IMR-90 (cell line): ENCODE measurements at regions not wholly inside any gene's neighbourhood (a gene's known extent, or its start where the extent isn't known, plus 50 kb on each side); places are given as distances from the start of the nearest gene placed in this dataset.

Experiments
- BHLHE40 ChIP-seq: fragments of 150-350 bp; IDR thresholded peaks from 2 replicates; pipeline ENCODE4 v1.6.1; 2016; ENCODE audit warnings: mild to moderate bottlenecking, low read depth, low read length
- CEBPB ChIP-seq: IDR thresholded peaks from 2 replicates; pipeline ENCODE4 v1.6.1; 2012; ENCODE audit warnings: low read depth, low read length, improper control_type of control experiment
- MAZ ChIP-seq: IDR thresholded peaks from 2 replicates; pipeline ENCODE4 v1.6.1; 2012; ENCODE audit warnings: low read depth, mild to moderate bottlenecking, low read length, improper control_type of control experiment, moderate library complexity, borderline replicate concordance
- MXI1 ChIP-seq: IDR thresholded peaks from 2 replicates; pipeline ENCODE4 v1.6.1; 2012; ENCODE audit warnings: low read depth, mild to moderate bottlenecking, low read length, moderate library complexity, borderline replicate concordance
- NFE2L2 ChIP-seq: fragments of 150-350 bp; IDR thresholded peaks from 2 replicates; pipeline ENCODE4 v1.6.1; 2016; ENCODE audit warnings: low read depth, mild to moderate bottlenecking, low read length
- POLR2A ChIP-seq: IDR thresholded peaks from 2 replicates; pipeline ENCODE4 v1.6.1; 2012; ENCODE audit warnings: mild to moderate bottlenecking, low read depth, low read length
- RAD21 ChIP-seq: IDR thresholded peaks from 2 replicates; pipeline ENCODE4 v1.6.1; 2012; ENCODE audit warnings: low read length, improper control_type of control experiment
- RCOR1 ChIP-seq: IDR thresholded peaks from 2 replicates; pipeline ENCODE4 v1.6.1; 2012; ENCODE audit warnings: mild to moderate bottlenecking, low read length, improper control_type of control experiment; ENCODE audit not compliant: insufficient replicate concordance
- RFX5 ChIP-seq: IDR thresholded peaks from 2 replicates; pipeline ENCODE4 v1.8.0; 2012; ENCODE audit warnings: low read depth, mild to moderate bottlenecking, low read length, moderate library complexity
- SMC3 ChIP-seq: fragments of 150-350 bp; IDR thresholded peaks from 2 replicates; pipeline ENCODE4 v1.6.1; 2016; ENCODE audit warnings: low read depth, mild to moderate bottlenecking, antibody characterized with exemption, low read length, moderate library complexity
- TF ChIP-seq, protein P1 (sequence below): conservative IDR thresholded peaks from 2 replicates; pipeline ENCODE4 v1.5.1; 2012; ENCODE audit warnings: mild to moderate bottlenecking, low read depth, low read length, improper control_type of control experiment
- TF ChIP-seq, protein P2 (sequence below): fragments of 150-350 bp; IDR thresholded peaks from 2 replicates; pipeline ENCODE4 v1.6.1; 2017; ENCODE audit warnings: mild to moderate bottlenecking, antibody characterized with exemption, low read length, low read depth

DNA sequence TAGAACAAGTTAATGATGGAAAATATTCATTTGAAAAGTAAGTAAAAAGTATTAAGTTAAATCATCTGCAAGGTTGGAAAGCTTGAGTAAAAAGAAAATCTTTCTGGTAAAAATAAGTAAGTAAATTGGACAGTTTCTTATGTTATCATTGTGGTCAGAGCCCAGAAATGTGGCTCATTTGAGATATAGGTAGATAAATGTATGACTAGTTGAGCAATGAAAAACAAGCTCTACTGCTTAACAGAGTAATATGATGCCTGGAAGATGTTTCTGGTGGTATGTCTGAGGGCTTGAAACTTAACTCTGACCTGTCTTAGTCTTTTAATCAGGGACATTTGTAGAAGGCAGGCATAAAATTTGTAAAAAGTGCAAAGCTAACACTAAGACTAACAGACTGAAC lies 444.0 kb downstream of the MFSD1 start:
- TF ChIP-seq POLR2A (no peak), MAZ (no peak), SMC3 (no peak), BHLHE40 (no peak), RAD21 (no peak), RFX5 (no peak), NFE2L2 (no peak), CEBPB (no peak), RCOR1 (no peak), MXI1 (no peak)
- TF ChIP-seq, protein P1, sequence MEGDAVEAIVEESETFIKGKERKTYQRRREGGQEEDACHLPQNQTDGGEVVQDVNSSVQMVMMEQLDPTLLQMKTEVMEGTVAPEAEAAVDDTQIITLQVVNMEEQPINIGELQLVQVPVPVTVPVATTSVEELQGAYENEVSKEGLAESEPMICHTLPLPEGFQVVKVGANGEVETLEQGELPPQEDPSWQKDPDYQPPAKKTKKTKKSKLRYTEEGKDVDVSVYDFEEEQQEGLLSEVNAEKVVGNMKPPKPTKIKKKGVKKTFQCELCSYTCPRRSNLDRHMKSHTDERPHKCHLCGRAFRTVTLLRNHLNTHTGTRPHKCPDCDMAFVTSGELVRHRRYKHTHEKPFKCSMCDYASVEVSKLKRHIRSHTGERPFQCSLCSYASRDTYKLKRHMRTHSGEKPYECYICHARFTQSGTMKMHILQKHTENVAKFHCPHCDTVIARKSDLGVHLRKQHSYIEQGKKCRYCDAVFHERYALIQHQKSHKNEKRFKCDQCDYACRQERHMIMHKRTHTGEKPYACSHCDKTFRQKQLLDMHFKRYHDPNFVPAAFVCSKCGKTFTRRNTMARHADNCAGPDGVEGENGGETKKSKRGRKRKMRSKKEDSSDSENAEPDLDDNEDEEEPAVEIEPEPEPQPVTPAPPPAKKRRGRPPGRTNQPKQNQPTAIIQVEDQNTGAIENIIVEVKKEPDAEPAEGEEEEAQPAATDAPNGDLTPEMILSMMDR = no peak
- TF ChIP-seq, protein P2, sequence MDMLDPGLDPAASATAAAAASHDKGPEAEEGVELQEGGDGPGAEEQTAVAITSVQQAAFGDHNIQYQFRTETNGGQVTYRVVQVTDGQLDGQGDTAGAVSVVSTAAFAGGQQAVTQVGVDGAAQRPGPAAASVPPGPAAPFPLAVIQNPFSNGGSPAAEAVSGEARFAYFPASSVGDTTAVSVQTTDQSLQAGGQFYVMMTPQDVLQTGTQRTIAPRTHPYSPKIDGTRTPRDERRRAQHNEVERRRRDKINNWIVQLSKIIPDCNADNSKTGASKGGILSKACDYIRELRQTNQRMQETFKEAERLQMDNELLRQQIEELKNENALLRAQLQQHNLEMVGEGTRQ = no peak
